HG03520 (cell line): ENCODE measurements at regions not wholly inside any gene's neighbourhood (a gene's known extent, or its start where the extent isn't known, plus 50 kb on each side); places are given as distances from the start of the nearest gene placed in this dataset.
A peak's percentile ranks its signal among the peaks of the same experiment; 100 is the strongest.

ENCODE experiments used
- ATAC-seq: cut with Tn5 transposase; IDR thresholded peaks from one replicate; pipeline ENCODE4 v1.9.1; 2021; ENCODE audit warnings: mild to moderate bottlenecking, moderate library complexity; ENCODE audit not compliant: unreplicated experiment

DNA sequence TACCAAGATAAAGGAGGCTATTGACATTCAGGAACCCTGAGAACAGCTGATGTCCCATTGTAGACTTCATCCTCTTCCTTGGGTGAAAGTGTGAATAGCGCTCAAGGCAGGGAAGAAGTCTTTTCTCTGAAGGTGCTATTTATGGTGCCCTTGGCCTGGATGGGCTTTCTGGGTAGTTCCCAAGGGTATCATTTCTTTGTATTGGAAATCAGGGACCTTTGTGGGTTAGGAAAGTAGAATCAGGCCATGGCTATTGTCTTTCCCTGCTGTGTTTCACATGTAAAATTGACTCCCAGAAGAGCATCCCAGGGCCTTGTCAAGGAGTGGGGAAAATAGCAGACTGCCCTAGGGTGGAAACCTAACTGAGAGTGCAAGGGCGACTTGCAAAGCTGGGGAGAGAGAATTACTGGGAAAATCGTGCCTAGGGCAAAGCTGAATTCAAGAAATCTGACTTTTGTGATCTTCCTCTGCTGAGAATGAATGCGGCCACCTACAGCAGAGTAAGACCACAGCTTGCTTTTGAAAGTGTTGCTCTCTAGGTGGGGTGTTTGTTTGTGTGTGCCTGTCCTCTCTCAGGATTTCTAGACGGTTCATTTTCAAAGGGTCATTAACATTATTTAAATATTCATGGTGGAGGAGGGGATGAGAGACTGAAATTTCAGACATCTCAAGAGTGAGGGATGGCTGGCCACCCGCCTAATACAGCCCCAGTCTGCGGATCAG is 160.6 kb downstream of the C9orf152 start:
- peak; percentile 20 for ATAC-seq

GRCh38 chr9:110047955-110048402 is 160.0 kb downstream of the C9orf152 start:
- peak; percentile 22 for ATAC-seq

- peak; percentile 69 for ATAC-seq
Measured at GRCh38 chr9:110048403-110048975, 159.5 kb downstream of the C9orf152 start.

- peak; percentile 3 for ATAC-seq
Measured at GRCh38 chr9:110048976-110049698, 158.8 kb downstream of the C9orf152 start.

- no peak for ATAC-seq
Measured at GRCh38 chr9:110049699-110050450, 158.1 kb downstream of the C9orf152 start.

GRCh38 chr9:110050925-110051355 is 157.0 kb downstream of the C9orf152 start:
- ATAC-seq = peak; percentile 50

DNA sequence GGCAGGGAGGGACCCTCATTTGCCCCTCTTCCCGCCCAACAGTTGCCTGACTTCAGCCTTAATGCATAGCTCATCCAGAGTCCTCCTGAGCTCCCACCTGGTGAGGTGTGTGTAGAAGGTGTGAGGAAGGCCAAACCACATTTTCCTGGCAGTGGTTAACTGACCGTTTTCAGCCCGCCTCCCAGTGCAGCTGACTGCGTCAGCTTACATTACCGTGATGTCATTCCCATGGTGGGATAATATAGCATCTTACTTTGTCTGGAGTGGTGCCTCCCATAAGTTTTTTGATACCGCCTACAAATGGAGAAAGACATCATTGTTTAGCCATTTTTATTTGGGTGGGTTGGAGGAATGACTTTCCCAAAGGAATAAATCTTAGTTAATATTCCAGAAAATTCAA is 151.9 kb downstream of the C9orf152 start:
- no peak for ATAC-seq

DNA sequence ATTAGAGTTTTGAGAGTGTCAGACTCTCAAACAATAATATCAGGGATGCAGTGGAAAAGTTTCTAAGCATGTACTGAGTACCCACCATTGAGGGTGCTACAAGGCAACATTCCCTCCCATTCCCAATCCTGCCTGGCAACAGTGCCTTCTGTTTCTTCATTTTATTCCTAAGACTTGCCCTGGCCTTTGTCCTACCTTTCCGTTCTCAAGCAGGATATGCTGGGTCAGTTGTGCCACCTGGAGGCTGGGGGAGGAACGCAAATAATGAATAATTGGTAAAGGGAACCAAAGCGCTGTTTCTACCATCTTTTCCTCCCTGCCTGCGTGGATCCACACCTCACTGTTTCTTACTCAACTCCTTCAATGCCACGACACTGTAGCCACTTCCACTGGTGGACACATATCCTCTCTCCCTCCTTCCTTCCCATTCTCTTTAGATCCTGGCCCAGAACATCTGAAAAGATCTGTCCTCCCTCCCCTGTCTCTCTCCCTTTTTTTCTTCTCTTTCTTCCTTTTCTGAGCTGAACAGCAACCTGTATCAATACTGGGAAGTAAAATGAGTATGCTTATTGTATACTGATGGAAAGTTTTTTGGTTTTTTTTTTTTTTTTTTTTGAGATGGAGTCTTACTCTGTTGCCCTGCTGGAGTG is 149.5 kb downstream of the C9orf152 start:
- peak; percentile 64 for ATAC-seq

GRCh38 chr9:110059461-110059860 is 148.5 kb downstream of the C9orf152 start:
- ATAC-seq = no peak

DNA sequence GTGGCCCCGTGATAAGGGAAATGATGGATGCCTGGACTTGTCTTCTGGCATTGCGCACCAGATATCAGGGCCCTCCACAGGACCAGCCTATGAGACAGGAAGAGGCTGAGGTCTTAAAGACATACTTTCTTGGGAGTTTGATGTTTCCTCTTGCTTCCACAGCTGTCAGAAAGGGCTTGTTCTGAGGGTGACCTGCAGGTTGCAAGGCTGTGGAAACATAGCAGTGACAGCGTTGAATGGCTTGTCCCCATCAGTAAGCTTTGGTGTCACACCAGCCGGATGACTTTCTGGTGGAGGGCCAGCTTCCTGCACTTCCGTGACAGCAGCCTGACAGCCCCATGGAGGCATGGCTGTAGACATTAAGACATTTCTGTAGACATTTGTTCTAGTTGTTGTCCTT is 143.2 kb downstream of the C9orf152 start:
- ATAC-seq = no peak

DNA sequence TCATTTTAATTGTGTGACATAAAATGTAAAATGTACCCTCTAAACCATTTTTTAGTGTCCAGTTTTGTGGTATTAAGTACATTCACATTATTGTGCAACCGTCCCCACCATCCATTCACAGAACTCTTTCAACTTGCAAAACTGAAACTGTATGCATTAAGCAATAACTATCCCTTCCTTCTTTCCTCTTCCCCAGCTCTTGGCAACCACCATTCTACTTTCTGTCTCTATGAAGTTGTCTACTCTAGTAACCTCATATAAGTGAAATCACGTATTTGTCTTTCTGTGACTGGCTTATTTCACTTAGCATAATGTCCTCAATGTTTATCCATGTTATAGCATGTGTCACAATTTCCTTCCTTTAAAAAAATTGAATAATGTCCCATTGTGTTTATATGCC is 142.4 kb downstream of the C9orf152 start:
- ATAC-seq = peak; percentile 58

DNA sequence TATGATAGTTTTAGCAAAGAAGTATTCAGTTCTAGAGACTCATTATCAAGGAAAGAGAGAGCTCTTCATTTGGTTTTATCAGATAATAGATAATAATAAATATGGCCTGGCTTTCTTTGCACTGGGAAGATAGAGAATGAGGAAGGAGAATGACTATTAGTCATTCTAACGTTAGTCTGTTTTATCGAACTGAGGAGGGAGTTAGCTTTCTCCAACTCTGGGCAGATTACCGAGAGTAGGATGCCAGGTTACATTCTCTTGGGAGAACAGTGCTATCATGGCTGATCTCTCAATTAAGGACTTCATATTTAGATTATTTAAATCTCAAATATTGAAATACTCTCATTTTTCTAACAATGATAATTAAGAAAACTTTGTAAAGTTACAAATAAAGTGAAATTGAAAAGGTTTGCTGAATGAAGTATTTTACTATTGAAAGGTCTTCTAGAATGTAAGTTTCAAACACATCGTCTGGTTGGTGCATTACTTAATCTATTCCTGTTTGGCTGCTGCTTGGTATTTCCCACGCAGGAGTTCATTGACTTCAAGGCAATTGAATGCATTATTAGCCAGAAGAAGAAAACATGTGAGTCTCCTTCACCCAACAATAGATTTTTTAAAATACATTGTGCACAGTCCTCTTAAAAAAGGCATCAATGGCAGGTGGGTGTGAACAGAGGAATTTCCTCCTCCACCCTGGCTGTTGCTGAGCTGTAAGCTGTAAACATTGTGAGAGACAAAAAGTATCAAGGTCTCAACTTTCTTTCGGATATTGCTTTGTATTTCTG is 140.8 kb downstream of the C9orf152 start:
- no peak for ATAC-seq

DNA sequence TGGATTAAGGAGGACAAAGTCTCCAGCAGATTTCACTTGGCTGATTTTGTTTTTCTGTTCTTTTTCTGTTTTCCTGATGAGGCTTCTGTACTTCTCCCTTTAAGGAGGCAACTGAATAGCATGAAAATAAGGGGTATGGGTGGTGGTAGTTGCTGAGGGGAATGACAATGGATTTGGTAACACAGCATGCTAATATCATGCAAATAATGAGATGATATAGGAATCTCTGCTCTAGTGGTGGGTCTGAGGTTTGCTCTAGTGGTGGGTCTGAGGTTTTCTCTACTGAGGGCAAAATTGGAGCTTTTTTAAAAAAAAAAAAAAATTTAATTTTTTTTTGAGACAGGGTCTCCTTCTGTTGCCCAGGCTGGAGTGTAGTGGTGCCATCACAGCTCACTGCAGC is 139.7 kb downstream of the C9orf152 start:
- no peak for ATAC-seq

DNA sequence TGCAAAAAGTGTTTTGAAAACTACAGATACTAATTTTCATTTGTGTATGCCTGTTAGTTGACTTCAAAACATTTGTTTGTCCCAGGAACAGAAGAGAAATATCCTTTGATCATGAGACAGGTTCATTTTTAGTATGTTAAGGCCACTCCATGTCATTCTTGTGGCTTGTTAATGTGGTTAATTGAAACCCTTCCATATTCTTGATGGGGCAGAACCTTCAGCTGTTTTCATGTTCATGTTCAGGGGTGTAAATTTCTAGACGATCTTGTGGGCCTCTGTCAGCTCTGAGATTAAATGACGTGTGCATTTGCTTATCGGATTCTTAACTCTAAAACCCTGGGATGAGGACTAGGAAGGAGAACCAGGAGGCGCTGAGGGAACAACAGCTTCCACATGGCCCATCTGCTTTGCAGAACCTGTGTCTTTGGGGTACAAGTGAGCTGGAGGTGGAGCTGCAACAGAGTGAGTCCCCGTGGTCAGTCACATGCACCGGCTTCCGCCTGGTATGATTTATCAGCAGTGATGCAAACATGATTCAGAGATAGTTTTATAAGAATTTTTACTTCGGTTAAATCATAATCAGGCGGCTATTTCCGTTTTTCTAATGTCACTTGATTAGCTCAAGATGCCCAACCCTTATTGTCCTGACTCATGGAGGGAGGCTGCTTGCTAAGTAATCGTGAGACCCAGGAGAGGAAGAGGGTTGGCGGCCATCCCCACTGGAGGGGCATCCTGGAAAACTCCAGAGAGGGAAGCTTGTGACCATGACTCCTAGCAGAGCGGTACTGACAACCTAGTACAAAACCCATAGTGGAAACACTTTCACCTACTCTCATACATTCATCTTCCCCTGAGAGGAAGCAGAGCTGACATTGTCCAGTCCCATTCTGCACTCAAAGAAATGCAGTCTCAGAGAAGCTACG is 138.4 kb downstream of the C9orf152 start:
- ATAC-seq = no peak

DNA sequence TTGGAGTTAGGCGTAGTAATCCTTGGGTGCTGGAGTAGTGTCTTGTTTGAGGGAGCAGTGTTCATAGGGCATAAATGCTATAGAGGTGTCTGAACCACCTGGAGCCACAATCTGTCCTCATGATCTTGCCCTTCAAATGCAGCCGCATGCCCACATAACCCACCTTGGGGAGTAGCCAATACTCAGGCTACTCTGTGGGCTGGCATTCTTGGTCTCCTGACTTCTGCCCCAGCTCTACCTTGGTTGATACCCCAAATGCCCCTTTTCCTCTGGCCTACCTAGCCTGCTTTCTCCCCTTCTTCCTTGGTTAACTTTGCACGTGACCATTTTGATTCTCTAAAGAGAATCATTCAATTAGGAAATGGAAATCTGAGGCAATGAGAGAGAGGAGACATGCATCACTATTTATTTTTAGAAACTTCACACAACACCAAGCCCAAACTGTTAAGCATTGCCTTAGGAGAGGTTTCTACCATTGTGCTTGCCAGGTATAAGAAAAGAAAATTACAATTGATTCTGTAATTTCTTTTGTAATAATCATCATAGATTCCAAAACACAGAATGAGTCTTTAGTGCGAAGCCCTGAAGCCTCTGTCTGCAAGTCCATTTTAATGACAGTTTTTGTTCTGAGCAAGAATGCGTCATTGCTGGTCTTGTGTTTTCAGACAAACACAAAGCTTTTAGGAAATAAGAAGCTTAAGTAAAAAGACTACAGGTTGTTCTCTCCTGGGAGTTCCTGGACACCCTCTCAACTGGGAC is 135.2 kb downstream of the C9orf152 start:
- ATAC-seq = no peak

GRCh38 chr9:110073356-110073905 is 134.5 kb downstream of the C9orf152 start:
- no peak for ATAC-seq

- ATAC-seq = no peak
Measured at GRCh38 chr9:110076894-110077725, 130.8 kb downstream of the C9orf152 start.
